Activated CD4-positive, alpha-beta T cell treated with anti-CD3 and anti-CD28 coated beads for 36 hours (primary cell): ENCODE measurements at regions not wholly inside any gene's neighbourhood (a gene's known extent, or its start where the extent isn't known, plus 50 kb on each side); places are given as distances from the start of the nearest gene placed in this dataset.
"Not testable (repeated sequence)": the region's sequence is repeated elsewhere in the genome, so short reads cannot be mapped to it uniquely, and the experiment has no call there.

Source experiments
- ATAC-seq: fragments of 200-7000 bp; cut with Tn5 transposase; one replicate; pipeline ENCODE4 v1.10.0; 2021; ENCODE audit warnings: mild to moderate bottlenecking, moderate library complexity
- CTCF ChIA-PET: fragments of 350-600 bp; sonication (Branson Sonifier 250); formaldehyde crosslinking; loops from one replicate; lab custom pipeline; 2021; ENCODE audit warnings: antibody characterized with exemption; lab: Charles Lee
- POLR2A ChIA-PET: fragments of 350-600 bp; sonication (Branson Sonifier 250); formaldehyde crosslinking; loops from one replicate; lab custom pipeline; 2021; ENCODE audit warnings: antibody characterized with exemption, inconsistent platforms; lab: Charles Lee
- DNase-seq: peaks from one replicate; pipeline ENCODE4 v3.0.0-alpha.2; 2020
- H3K27ac Mint-ChIP-seq: one replicate; pipeline ENCODE4 v1.8.0; 2021; ENCODE audit warnings: mixed read lengths
- H3K27me3 Mint-ChIP-seq: one replicate; pipeline ENCODE4 v1.8.0; 2021; ENCODE audit warnings: mixed read lengths
- H3K36me3 Mint-ChIP-seq: one replicate; pipeline ENCODE4 v1.8.0; 2021; ENCODE audit warnings: low read depth, mixed read lengths
- H3K4me1 Mint-ChIP-seq: one replicate; pipeline ENCODE4 v1.8.0; 2021; ENCODE audit warnings: mixed read lengths
- H3K4me3 Mint-ChIP-seq: one replicate; pipeline ENCODE4 v1.8.0; 2021; ENCODE audit warnings: mild to moderate bottlenecking, moderate library complexity, mixed read lengths
- H3K9me3 Mint-ChIP-seq: one replicate; pipeline ENCODE4 v1.8.0; 2021; ENCODE audit warnings: low read depth, mixed read lengths
- intact Hi-C, 2 experiments: fragments of 100-400 bp; cut with DNase I in 1 of 2; cut with micrococcal nuclease in 1 of 2; formaldehyde crosslinking; loops; one replicate each; pipeline versions ENCODE4 v1.14.2 to v1.15.1; 2022 to 2024; cut with DNase I, micrococcal nuclease

GRCh38 chr2:226466124-226466523 lies 333.5 kb downstream of the IRS1 start:
- Mint-ChIP-seq H3K4me3 (no peak overlapping the region), H3K4me1 (no peaks in the 10 kb centered on the region), H3K9me3 (no peaks in the 10 kb centered on the region), H3K27ac (no peak overlapping the region), H3K36me3 (no peaks in the 10 kb centered on the region), H3K27me3 (no peaks in the 10 kb centered on the region)
- intact Hi-C loops: no loop called here
- ChIA-PET POLR2A (no interaction called here), CTCF (no interaction called here)
- DNase-seq: no peak
- ATAC-seq: no peak

GRCh38 chr2:226464380-226464779 lies 335.2 kb downstream of the IRS1 start:
- Mint-ChIP-seq H3K36me3 (no peaks in the 10 kb centered on the region), H3K4me1 (no peaks in the 10 kb centered on the region), H3K27ac (no peak overlapping the region), H3K27me3 (peaks cover 2% of the 10 kb centered on the region), H3K9me3 (no peaks in the 10 kb centered on the region), H3K4me3 (no peak overlapping the region)
- intact Hi-C loops: no loop called here
- CTCF ChIA-PET: no interaction called here
- no peak for DNase-seq
- no peak for ATAC-seq
- POLR2A ChIA-PET: no interaction called here

GRCh38 chr2:226463154-226463553 lies 336.5 kb downstream of the IRS1 start:
- H3K27ac Mint-ChIP-seq: no peak overlapping the region
- H3K27me3 Mint-ChIP-seq: peaks cover 4% of the 10 kb centered on the region
- H3K36me3 Mint-ChIP-seq: no peaks in the 10 kb centered on the region
- H3K4me1 Mint-ChIP-seq: no peaks in the 10 kb centered on the region
- intact Hi-C loops: no loop called here
- ChIA-PET POLR2A (no interaction called here), CTCF (no interaction called here)
- H3K9me3 Mint-ChIP-seq: no peaks in the 10 kb centered on the region
- no peak for DNase-seq
- no peak for ATAC-seq
- no peak overlapping the region for H3K4me3 Mint-ChIP-seq

GRCh38 chr2:226461981-226462380 lies 337.6 kb downstream of the IRS1 start:
- H3K27me3 Mint-ChIP-seq: peaks cover 4% of the 10 kb centered on the region
- ATAC-seq (no peak), DNase-seq (no peak)
- H3K36me3 Mint-ChIP-seq: no peaks in the 10 kb centered on the region
- ChIA-PET CTCF (interaction anchor here (1.1 kb wide), 1 partner anchor 12 kb away, joined by 5 read pairs; no protein-coding TSS in a partner anchor), POLR2A (no interaction called here)
- no peak overlapping the region for H3K4me3 Mint-ChIP-seq
- no peak overlapping the region for H3K27ac Mint-ChIP-seq
- no peaks in the 10 kb centered on the region for H3K4me1 Mint-ChIP-seq
- no peaks in the 10 kb centered on the region for H3K9me3 Mint-ChIP-seq
- intact Hi-C loops: no loop called here

- H3K4me1 Mint-ChIP-seq, H3K27ac Mint-ChIP-seq, POLR2A ChIA-PET, H3K4me3 Mint-ChIP-seq, intact Hi-C loops, H3K36me3 Mint-ChIP-seq, DNase-seq, ATAC-seq, H3K9me3 Mint-ChIP-seq: not testable (repeated sequence)
- CTCF ChIA-PET: interaction anchor here (0.7 kb wide), 1 partner anchor 279 kb away, joined by 3 read pairs; no protein-coding TSS in a partner anchor
- H3K27me3 Mint-ChIP-seq: peaks cover 25% of the 10 kb centered on the region
Measured at GRCh38 chr2:226456144-226456543, 343.5 kb downstream of the IRS1 start.

- H3K27ac Mint-ChIP-seq: no peak overlapping the region
- H3K36me3 Mint-ChIP-seq: no peaks in the 10 kb centered on the region
- intact Hi-C loops: no loop called here
- POLR2A ChIA-PET: no interaction called here
- no peak overlapping the region for H3K4me3 Mint-ChIP-seq
- H3K9me3 Mint-ChIP-seq: peaks cover 9% of the 10 kb centered on the region
- CTCF ChIA-PET: no interaction called here
- H3K4me1 Mint-ChIP-seq: no peaks in the 10 kb centered on the region
- H3K27me3 Mint-ChIP-seq: peaks cover 27% of the 10 kb centered on the region
- DNase-seq: no peak
- no peak for ATAC-seq
Measured at GRCh38 chr2:226452768-226453167, 346.9 kb downstream of the IRS1 start.

GRCh38 chr2:226451486-226451885 lies 348.1 kb downstream of the IRS1 start:
- ATAC-seq (no peak), DNase-seq (no peak)
- CTCF ChIA-PET: no interaction called here
- no peaks in the 10 kb centered on the region for H3K36me3 Mint-ChIP-seq
- intact Hi-C loops: no loop called here
- no peak overlapping the region for H3K4me3 Mint-ChIP-seq
- no peaks in the 10 kb centered on the region for H3K4me1 Mint-ChIP-seq
- H3K27ac Mint-ChIP-seq: no peak overlapping the region
- peaks cover 8% of the 10 kb centered on the region for H3K9me3 Mint-ChIP-seq
- H3K27me3 Mint-ChIP-seq: peaks cover 23% of the 10 kb centered on the region
- POLR2A ChIA-PET: interaction anchor here (0.7 kb wide), 1 partner anchor 608 kb away, joined by 3 read pairs; no protein-coding TSS in a partner anchor

GRCh38 chr2:226450141-226450540 lies 349.5 kb downstream of the IRS1 start:
- H3K36me3 Mint-ChIP-seq: no peaks in the 10 kb centered on the region
- ATAC-seq: no peak

GRCh38 chr2:226447338-226448300 lies 352.0 kb downstream of the IRS1 start:
- DNase-seq: no peak
- ChIA-PET POLR2A (interaction anchor here (0.7 kb wide), 2 partner anchors 58 to 768 kb away, joined by 3 read pairs; no protein-coding TSS in a partner anchor), CTCF (interaction anchor here (0.8 kb wide), 1 partner anchor 23 kb away, joined by 3 read pairs; no protein-coding TSS in a partner anchor)
- Mint-ChIP-seq H3K36me3 (no peaks in the 10 kb centered on the region), H3K9me3 (no peaks in the 10 kb centered on the region), H3K27me3 (peaks cover 15% of the 10 kb centered on the region), H3K4me1 (no peaks in the 10 kb centered on the region), H3K27ac (no peak overlapping the region), H3K4me3 (no peak overlapping the region)
- no peak for ATAC-seq
- intact Hi-C loops: loop anchor here in 1 of 2 experiments (2.0 kb wide), 1 partner anchor 25 kb away; no protein-coding TSS in a partner anchor

More at GRCh38 chr2:226450141-226450540, 349.5 kb downstream of the IRS1 start:
- DNase-seq: no peak
- H3K4me3 Mint-ChIP-seq: no peak overlapping the region
- intact Hi-C loops: no loop called here
- POLR2A ChIA-PET: no interaction called here
- no peaks in the 10 kb centered on the region for H3K4me1 Mint-ChIP-seq
- H3K27me3 Mint-ChIP-seq: peaks cover 15% of the 10 kb centered on the region
- H3K27ac Mint-ChIP-seq: no peak overlapping the region
- H3K9me3 Mint-ChIP-seq: peaks cover 2% of the 10 kb centered on the region
- CTCF ChIA-PET: interaction anchor here (0.7 kb wide), 1 partner anchor 588 kb away, joined by 3 read pairs; no protein-coding TSS in a partner anchor

GRCh38 chr2:226446406-226447001 lies 353.1 kb downstream of the IRS1 start:
- no peak for ATAC-seq
- ChIA-PET POLR2A (interaction anchor here (0.7 kb wide), 2 partner anchors 57 to 767 kb away, joined by 3 read pairs; no protein-coding TSS in a partner anchor), CTCF (interaction anchor here (0.8 kb wide), 1 partner anchor 22 kb away, joined by 3 read pairs; no protein-coding TSS in a partner anchor)
- intact Hi-C loops: loop anchor here in 1 of 2 experiments (2.0 kb wide), 1 partner anchor 26 kb away; no protein-coding TSS in a partner anchor
- Mint-ChIP-seq H3K9me3 (no peaks in the 10 kb centered on the region), H3K27ac (no peak overlapping the region), H3K4me1 (no peaks in the 10 kb centered on the region), H3K36me3 (no peaks in the 10 kb centered on the region), H3K27me3 (peaks cover 18% of the 10 kb centered on the region), H3K4me3 (no peak overlapping the region)
- no peak for DNase-seq

- ChIA-PET CTCF (no interaction called here), POLR2A (no interaction called here)
- DNase-seq: no peak
- H3K4me1 Mint-ChIP-seq: no peaks in the 10 kb centered on the region
- no peak for ATAC-seq
- H3K9me3 Mint-ChIP-seq: no peaks in the 10 kb centered on the region
- H3K27me3 Mint-ChIP-seq: peaks cover 19% of the 10 kb centered on the region
- intact Hi-C loops: no loop called here
- H3K36me3 Mint-ChIP-seq: no peaks in the 10 kb centered on the region
- H3K27ac Mint-ChIP-seq: no peak overlapping the region
- no peak overlapping the region for H3K4me3 Mint-ChIP-seq
Measured at GRCh38 chr2:226445216-226445861, 354.3 kb downstream of the IRS1 start.
